HG03521 (cell line): ENCODE measurements at regions not wholly inside any gene's neighbourhood (a gene's known extent, or its start where the extent isn't known, plus 50 kb on each side); places are given as distances from the start of the nearest gene placed in this dataset.
"Not testable (repeated sequence)": the region's sequence is repeated elsewhere in the genome, so short reads cannot be mapped to it uniquely, and the experiment has no call there.

Experiments
- ATAC-seq: cut with Tn5 transposase; IDR thresholded peaks from one replicate; pipeline ENCODE4 v1.9.1; 2021; ENCODE audit warnings: mild to moderate bottlenecking, moderate library complexity; ENCODE audit not compliant: unreplicated experiment

DNA sequence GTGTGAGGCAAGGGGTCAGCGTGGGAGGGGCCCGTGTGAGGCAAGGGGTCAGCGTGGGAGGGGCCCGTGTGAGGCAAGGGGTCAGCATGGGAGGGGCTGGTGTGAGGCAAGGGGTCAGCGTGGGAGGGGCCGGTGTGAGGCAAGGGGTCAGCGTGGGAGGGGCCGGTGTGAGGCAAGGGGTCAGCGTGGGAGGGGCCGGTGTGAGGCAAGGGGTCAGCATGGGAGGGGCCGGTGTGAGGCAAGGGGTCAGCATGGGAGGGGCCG is 119.2 kb downstream of the SEPTIN14 start:
- ATAC-seq, result not testable (repeated sequence)

DNA sequence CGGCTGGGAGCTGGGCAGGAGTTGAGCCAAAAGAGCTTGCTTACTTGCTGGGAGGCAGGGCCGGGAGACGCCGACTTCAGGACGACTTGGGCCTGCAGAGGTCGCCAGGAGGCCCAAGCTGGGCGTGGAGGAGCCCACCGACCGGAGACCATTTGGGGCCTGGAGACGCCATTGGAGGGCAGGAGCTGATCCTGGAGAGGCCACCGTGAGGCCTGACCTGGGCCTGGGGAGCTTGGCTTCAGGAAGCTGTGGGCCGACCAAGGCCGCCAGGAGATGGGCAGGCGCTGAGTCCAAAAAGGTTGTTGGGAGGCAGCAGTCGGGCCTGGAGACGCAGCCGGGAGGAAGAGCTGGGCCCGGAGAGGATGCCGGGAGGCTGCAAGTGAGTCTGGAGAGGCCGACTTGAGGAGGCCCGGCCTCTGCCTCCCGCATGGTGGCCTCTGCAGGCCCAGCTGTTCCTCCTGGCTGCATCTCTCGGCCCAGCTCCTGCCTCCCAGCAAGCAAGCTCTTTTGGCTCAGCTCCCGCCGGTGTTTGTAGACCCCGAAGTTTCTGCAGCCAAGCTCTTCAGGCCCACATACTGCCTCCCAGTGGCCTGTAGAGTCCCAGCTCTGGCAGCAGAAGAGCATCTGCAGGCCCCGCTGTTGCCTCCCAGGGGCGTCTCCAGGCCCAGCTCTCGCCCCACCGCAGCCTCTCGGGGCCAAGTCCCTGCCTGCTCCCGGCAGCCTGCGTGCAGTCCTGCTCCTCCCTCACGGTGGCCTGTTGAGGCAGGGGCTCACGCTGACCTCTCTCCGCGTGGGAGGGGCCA is 119.7 kb downstream of the SEPTIN14 start:
- ATAC-seq, result not testable (repeated sequence)

DNA sequence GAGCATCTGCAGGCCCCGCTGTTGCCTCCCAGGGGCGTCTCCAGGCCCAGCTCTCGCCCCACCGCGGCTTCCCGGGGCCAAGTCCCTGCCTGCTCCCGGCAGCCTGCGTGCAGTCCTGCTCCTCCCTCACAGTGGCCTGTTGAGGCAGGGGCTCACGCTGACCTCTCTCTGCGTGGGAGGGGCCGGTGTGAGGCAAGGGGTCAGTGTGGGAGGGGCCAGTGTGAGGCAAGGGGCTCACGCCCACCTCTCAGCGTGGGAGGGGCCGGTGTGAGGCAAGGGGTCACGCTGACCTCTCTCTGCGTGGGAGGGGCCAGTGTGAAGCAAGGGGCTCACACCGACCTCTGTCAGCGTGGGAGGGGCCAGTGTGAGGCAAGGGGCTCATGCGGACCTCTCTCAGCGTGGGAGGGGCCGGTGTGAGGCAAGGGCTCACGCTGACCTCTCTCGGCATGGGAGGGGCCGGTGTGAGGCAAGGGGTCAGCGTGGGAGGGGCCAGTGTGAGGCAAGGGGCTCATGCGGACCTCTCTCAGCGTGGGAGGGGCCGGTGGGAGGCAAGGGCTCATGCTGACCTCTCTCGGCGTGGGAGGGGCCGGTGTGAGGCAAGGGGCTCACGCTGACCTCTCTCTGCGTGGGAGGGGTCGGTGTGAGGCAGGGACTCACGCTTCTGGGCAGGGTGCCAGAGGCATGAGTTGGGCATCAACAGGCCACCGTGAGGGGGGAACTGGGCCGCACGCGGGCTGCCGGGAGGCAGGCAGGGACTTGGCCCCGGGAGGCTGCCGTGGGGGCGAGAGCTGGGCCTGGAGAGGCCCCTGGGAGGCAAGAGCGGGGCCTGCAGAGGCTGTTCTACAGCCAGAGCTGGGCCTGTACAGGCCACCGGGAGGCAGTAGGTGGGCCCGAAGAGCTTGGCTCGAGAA is 120.6 kb downstream of the SEPTIN14 start:
- not testable (repeated sequence) for ATAC-seq

DNA sequence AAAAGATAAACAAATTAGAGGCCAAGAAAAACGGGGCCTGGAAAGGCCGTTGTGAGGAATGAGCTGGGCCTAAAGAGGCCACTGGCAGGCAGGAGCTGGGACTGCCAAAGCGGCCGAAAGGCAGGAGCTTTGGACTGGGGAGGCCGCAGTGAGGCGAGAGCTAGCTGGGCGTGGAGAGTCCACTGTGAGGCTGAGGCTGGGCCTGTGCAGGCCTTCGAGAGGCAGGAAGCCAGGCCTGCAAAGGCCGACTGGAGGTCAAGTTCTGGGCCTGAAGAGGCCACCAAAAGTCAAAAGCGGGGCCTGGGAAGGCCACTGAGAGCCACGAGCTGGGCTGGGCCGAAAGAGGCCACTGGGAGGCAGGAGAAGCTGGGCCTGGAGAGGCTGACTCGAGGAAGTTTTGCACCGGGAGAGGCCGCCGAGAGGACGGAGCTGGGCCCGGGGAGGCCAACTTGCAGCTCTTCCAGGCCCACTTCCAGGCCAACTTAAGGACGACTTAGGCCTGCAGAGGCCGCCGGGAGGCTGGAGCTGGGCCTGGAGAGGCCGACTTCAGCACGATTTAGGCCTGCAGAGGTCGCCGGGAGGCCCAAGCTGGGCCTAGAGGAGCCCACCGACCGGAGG is 121.8 kb downstream of the SEPTIN14 start:
- not testable (repeated sequence) for ATAC-seq

DNA sequence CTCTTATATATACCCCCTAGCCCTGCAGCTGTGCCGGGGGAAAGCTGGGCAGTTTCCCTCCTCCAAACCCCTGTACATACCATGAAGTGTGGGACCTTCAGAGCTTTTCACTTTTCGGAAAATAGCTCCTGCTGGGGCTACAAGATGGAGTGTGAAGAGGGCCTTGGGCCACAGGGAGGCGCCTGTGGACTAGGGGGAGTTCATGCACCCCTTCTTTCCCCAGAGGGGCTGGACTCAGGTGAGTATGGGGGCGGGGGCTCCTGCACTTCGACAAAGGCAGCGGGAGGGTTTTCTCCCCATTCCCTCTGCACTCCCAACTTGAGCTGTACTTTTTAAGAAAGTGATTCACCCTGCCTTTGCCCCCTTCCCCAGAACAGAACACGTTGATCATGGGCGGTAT is 122.5 kb downstream of the SEPTIN14 start:
- ATAC-seq, result not testable (repeated sequence)

DNA sequence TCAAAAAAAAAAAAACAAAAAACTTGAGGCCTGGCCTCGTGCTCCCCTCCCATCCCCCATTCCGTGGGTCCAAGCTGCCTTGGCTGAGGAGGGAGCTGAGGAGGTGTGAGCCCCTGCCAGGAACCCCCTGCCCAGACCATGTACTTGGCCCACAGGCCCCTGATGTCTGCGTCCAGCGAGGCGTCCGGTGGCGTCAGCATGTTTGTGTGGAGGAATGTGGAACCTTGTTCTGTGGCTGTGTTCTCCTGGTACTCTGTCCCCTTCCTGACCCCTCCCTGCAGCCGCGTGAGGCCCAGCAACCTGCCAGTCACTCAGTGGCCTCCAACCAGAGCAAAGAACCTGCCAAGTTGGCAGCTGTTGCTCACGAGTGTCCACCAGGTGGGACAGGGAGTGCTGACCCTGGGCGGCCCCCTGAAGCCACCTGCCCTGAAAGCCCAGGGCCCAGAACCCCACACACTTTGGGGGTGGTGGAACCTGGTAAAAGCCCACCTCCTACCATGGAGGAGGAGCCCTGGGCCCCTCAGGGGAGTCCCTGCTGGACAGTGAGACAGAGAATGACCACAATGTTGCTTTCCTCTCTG is 125.8 kb downstream of the SEPTIN14 start:
- not testable (repeated sequence) for ATAC-seq

DNA sequence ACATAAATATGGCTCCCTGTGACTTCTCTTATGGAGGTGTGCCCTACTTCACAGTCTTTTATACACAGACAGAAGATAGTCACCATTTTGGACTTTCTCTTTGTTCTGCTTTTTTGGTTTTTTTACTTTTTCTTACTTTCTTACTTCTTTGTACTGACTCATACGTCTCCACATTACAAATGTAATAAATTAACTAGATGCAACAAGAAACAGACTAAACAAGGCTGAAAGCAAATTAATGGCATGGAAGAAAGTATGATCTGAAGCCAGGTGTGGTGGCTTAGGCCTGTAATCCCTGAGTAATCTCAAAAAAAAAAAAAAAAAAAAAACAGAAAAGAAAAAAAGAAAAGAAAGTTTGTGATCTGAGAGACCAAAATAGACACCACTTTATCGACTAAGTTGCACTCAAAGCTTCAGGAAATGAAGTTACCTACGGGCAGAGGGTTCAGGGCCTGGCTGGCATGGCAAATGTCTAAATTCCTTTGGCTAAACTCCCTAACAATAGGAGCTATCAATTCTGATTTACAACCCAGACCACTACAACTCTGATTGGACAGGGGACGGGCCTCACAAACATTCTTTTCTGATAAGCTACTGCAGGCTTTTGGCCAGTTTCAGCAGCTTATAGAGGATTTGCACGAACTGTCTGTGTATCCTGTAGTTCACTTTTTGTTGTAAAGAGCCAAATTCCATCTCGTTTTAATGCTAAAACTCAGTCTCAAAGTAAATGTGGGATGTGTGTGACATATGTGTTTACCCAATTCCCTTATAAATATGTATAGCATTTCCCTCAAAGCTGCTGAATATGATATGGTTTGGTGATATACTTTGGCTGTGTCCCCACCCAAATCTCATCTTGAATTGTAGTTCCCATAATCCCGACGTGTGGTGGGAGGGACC is 129.1 kb downstream of the SEPTIN14 start:
- ATAC-seq, result no peak

DNA sequence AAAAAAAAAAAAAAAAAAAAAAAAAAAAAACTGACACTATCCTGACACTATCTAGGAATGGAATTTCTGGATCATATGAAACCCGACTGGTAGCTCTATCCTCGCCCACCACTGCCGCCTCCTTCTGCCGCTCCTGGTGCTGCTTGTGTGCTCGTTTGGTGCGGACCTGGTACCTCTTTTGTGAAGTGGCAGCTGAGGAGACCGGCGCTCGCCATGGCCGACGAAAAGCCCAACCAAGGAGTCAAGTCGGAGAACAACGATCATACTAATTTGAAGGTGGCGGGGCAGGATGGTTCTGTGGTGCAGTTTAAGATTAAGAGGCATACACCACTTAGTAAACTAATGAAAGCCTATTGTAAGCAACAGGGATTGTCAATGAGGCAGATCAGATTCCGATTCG is 130.6 kb downstream of the SEPTIN14 start:
- no peak for ATAC-seq

DNA sequence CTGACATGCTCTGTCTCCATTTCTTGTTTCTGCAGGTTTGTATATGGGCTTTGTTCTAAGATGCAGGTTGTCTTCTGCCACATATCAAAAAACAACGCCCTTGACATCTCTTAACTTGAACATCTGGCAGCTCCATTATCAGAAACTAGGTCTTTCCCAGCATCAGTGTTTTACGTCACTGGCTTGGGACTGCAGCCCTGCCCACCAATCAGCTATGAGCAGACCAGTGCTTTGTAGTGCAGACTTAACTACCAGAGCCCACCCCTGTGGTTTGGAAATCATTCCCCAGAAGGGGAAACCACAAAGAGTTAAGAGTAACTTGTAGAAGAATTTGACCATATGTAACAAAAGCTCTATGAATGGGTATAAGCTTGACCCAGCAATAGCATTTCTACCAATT is 132.4 kb downstream of the SEPTIN14 start:
- no peak for ATAC-seq

DNA sequence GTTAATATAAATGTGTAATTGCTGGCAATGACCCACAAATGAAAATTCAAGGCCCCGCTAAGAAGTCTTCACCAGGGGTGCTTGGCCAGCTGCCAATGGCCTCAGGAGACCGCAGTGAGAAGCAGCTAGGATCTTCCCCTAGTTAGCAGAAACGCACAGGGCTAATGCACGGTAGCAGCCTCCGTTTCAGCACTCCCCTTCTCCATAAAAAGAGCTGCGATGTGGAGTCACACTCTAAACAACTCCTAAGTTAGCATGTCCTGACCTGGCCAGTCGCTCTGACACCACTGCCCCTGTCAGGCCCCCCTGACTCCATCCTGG is 139.0 kb downstream of the SEPTIN14 start:
- no peak for ATAC-seq

DNA sequence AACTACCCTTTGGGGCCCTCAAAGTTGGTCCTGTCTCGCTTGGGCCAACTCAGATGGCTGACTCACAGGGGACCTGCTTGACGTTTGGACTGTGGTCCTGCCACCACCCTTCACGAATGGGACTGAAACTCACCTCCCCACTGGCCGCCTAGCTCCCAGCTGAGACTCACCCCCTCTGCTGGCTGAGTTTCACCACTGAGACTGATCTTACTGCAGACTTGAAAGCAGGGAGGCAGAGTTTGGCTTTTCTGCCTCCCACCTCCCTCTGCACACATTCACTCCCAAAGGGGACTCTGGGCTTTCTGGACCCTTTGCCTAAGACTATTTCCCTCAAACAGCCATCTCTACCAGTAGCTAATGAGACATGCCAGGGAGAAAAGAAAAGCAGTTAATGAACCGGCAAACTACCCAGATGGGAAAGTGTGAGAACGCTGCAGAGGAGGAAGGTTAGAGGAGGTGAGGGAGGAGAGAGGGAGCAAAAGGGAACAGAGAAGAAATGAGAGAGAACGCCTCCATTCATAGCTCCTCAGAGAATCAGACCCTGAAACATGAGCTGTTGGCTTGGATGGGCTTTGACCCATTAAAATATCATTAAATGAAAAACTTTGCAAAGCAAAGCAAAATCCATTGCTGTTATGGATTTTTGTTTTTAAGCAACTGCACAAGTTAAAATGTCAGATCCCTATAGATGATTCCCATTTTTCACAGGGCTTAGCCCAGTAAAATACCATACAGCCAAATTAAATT is 139.5 kb downstream of the SEPTIN14 start:
- peak; percentile 98 for ATAC-seq

DNA sequence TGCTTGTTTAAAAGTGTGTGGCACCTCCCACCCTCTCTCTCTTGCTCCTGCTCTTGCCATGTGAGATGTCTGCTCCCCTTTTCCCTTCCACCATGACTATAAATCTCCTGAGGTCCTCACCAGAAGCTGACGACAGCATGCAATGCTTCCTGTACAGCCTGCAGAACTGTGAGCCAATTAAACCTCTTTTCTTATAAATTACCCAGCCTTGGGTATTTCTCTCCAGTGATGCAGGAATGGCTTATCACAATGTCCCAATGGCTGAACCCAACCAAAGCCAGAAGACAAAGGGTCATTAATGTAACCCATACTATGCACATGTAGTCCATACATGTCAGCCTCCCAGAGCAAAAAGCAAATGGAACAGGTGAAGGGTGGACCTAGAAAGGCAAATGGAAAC is 141.5 kb downstream of the SEPTIN14 start:
- not testable (repeated sequence) for ATAC-seq

DNA sequence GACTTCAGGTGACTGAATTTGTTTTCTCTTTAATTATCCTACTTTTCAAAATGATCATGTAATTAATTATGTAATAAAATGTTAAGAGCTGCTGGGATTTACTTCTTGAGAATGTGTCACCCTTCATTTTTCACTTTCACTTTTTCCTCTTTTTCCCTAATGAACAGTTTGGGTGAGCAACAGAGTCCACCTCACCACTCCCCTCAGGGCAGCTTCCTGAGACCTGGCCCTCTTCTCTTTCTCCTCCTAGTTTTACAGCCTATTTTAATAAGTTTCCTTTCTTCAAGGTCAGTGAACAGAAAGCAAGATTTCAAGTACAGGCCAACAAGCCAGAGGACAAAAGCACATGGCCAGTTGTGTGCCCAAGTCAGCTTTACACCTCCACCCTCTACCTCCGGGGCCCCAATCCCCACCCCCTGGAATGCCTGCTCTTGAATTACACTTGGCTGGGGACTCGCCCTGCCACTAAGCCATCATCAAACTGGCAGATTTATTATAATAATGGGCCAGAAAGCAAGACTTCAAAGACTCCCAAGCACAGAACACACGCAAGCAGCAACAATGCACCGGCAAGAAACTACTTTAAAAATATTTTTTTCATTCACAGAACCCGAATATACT is 143.1 kb upstream of the VOPP1 start:
- not testable (repeated sequence) for ATAC-seq

DNA sequence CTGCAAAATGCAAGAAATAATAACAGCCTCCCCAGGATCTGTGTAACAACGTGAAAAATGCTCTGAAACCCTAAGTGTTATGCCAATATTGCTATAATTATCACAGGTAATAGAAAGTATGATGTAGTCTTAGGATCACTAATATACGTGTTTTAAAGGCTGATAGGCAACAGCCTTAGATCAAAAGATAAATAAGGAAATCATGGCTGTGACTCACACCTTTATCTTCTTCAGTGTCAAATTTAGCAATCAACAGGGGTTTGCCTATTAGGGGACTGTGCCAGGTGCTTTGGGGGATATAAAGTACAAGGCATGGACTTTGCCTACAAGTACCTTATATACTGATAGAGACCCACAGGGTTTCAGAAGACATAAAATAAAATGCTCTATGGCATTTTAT is 142.1 kb upstream of the VOPP1 start:
- ATAC-seq, result not testable (repeated sequence)

DNA sequence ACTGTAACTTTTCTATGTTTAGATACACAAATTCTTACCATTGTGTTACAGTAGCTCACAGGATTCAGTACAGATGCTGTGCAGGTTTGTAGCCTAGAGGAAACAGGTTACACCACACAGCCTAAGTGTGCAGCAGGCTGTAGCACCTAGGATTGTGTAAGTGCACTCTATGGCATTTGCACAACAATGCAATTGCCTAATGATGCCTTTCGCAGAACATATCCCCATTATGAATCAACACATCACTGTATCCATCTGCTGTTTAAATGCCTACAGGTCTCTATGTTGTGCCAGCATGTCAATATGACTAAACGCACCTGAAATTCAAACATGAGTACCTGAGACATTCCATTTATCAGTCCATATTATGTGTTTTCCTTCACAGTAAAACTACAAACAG is 138.0 kb upstream of the VOPP1 start:
- ATAC-seq, result not testable (repeated sequence)

DNA sequence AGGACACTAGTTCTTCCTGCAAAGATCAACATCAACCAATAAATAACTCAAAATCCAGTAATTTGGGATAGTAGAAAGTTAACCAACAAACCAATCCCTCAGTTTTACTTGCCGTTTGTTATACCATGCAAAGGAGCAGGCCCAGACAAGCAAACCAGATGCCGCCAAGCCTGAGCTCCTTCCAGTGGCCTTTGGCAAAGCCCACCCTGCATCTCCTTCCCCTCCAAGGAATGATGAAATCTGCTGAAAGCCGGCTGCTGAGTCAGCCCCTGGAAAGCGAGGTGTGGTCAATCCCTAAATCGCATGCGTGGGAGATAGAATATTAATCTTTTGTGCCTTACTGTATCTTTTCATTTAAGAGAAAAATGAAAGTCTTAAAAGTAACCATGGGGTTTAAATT is 135.7 kb upstream of the VOPP1 start:
- not testable (repeated sequence) for ATAC-seq

DNA sequence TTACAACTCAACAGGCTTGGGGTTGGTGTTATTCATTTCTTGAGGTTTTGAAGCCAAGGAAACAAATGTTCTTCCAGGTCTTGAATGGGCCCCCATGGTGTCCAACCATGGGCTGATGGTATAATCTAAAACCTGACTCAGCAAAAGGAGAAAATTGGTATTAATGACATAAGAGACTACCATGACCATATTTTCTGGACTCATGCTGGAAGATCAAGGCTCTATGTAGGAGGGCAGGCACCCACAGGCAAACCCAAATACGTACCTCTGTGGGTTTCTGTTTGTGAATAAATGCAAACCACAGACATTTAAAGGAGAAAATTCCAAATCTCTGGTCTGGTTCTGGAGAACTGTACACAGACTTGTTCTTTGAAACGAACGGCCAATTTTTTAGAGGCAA is 135.1 kb upstream of the VOPP1 start:
- ATAC-seq, result not testable (repeated sequence)

DNA sequence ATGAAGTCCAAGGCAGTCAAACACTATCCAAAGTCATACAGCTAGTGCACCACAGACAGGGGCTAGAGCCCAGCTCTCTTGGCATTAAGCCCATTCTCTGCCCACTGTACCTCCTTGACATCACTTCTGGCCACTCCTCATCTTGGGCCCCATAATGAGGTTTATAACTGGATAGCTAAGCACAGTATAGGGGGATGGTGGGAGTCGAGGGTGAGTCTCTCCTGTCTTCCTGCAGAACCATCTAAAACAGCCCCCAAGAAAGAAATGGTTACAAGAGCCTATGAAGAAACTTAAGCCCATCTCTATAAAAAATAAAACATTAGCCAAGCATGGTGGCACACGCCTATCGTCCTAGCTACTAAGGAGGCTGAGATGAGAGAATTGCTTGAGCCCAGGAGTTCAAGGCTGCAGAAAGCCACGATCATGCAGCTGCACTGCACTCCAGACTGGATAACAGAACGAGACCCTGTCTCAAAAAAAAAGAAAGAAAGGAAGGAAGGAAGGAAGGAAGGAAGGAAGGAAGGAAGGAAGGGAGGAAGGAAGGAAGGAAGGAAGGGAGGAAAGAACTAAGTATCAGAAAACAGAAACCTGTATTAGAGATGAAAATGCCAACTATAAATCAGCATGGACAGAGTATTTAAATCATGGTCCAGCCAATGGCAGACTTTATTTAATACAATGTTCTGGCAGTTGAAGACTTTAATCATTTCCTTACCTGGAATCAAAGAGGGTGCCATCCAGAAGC is 134.3 kb upstream of the VOPP1 start:
- ATAC-seq, result not testable (repeated sequence)
